ENCODE measurements at regions not wholly inside any gene's neighbourhood (a gene's known extent, or its start where the extent isn't known, plus 50 kb on each side); places are given as distances from the start of the nearest gene placed in this dataset.

DNA sequence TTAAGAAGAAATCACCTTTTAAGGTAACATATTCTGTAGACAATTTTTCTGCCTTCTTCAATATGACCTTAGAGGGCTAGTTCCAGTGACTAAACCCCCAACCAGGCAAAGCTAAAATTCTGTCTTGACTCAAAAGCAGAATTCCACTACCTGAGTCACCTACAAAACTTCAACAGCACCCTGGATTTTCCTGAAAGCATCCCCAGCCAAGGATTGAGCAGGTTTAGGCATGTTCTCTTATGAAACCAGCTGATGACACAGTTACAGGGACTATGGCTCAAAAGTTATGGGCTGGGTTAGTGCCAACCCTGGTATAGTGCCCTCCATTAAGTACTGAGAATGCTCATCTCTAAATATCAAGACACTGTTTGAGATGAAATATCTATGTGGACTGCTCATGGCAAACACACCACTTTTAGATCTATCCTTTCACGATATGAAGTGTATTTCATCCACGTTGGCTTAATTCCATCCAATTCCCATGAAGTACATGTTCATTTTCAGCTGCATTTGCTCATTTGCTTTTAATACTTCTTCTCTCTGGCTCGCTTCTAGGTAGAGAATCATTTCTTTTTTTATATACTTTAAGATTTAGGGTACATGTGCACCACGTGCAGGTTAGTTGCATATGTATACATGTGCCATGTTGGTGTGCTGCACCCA, 53.6 kb upstream of the TNFAIP3 start:
- TF ChIP-seq, protein P1, sequence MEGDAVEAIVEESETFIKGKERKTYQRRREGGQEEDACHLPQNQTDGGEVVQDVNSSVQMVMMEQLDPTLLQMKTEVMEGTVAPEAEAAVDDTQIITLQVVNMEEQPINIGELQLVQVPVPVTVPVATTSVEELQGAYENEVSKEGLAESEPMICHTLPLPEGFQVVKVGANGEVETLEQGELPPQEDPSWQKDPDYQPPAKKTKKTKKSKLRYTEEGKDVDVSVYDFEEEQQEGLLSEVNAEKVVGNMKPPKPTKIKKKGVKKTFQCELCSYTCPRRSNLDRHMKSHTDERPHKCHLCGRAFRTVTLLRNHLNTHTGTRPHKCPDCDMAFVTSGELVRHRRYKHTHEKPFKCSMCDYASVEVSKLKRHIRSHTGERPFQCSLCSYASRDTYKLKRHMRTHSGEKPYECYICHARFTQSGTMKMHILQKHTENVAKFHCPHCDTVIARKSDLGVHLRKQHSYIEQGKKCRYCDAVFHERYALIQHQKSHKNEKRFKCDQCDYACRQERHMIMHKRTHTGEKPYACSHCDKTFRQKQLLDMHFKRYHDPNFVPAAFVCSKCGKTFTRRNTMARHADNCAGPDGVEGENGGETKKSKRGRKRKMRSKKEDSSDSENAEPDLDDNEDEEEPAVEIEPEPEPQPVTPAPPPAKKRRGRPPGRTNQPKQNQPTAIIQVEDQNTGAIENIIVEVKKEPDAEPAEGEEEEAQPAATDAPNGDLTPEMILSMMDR (IDR thresholded peaks at IDR 0.05): no peak
- TF ChIP-seq TCF7L2 (IDR thresholded peaks at IDR 0.05; ENCODE audit: low read depth, low read length): no peak
- TF ChIP-seq POLR2AphosphoS5 (IDR thresholded peaks at IDR 0.05; ENCODE audit: low read depth, low read length): no peak
- TF ChIP-seq, protein P2, sequence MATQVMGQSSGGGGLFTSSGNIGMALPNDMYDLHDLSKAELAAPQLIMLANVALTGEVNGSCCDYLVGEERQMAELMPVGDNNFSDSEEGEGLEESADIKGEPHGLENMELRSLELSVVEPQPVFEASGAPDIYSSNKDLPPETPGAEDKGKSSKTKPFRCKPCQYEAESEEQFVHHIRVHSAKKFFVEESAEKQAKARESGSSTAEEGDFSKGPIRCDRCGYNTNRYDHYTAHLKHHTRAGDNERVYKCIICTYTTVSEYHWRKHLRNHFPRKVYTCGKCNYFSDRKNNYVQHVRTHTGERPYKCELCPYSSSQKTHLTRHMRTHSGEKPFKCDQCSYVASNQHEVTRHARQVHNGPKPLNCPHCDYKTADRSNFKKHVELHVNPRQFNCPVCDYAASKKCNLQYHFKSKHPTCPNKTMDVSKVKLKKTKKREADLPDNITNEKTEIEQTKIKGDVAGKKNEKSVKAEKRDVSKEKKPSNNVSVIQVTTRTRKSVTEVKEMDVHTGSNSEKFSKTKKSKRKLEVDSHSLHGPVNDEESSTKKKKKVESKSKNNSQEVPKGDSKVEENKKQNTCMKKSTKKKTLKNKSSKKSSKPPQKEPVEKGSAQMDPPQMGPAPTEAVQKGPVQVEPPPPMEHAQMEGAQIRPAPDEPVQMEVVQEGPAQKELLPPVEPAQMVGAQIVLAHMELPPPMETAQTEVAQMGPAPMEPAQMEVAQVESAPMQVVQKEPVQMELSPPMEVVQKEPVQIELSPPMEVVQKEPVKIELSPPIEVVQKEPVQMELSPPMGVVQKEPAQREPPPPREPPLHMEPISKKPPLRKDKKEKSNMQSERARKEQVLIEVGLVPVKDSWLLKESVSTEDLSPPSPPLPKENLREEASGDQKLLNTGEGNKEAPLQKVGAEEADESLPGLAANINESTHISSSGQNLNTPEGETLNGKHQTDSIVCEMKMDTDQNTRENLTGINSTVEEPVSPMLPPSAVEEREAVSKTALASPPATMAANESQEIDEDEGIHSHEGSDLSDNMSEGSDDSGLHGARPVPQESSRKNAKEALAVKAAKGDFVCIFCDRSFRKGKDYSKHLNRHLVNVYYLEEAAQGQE (IDR thresholded peaks at IDR 0.05; ENCODE audit: insufficient read depth in 1 of 2, low read depth in 2 of 2, low read length in 1 of 2): no peak
- no peak for TF ChIP-seq SIN3A (IDR thresholded peaks at IDR 0.05; ENCODE audit: borderline replicate concordance, insufficient read depth, low read depth, low read length)

Data from Panc1 (cell line).